Activated T-helper 1 cell treated with anti-CD3 and anti-CD28 coated beads, Interleukin-12 subunit alpha, Interleukin-12 subunit beta, Interleukin-2, Interleukin-4 antibody, amounts not matched to agents 30 ng/mL and 10 ng/mL and 1 ng/mL, durations not matched to agents 14 hours and 24 hours and 36 hours (primary cell): ENCODE measurements at regions not wholly inside any gene's neighbourhood (a gene's known extent, or its start where the extent isn't known, plus 50 kb on each side); places are given as distances from the start of the nearest gene placed in this dataset.

ENCODE experiments used
- DNase-seq: peaks from one replicate; pipeline ENCODE4 v3.0.0; 2021; ENCODE audit warnings: low spot score
- H3K27ac Mint-ChIP-seq: one replicate; pipeline ENCODE4 v1.8.0; 2021; ENCODE audit warnings: mild to moderate bottlenecking, mixed read lengths
- H3K27me3 Mint-ChIP-seq: one replicate; pipeline ENCODE4 v1.8.0; 2022; ENCODE audit warnings: mild to moderate bottlenecking, moderate library complexity, mixed read lengths; ENCODE audit not compliant: insufficient read depth
- H3K36me3 Mint-ChIP-seq: one replicate; pipeline ENCODE4 v1.8.0; 2021; ENCODE audit warnings: low read depth, mixed read lengths
- H3K4me1 Mint-ChIP-seq: one replicate; pipeline ENCODE4 v1.8.0; 2021; ENCODE audit warnings: low read depth, mixed read lengths
- H3K4me3 Mint-ChIP-seq: one replicate; pipeline ENCODE4 v1.8.0; 2021; ENCODE audit warnings: mild to moderate bottlenecking, moderate library complexity, mixed read lengths
- H3K9me3 Mint-ChIP-seq: one replicate; pipeline ENCODE4 v1.8.0; 2021; ENCODE audit warnings: mixed read lengths
- intact Hi-C: fragments of 100-400 bp; cut with micrococcal nuclease; formaldehyde crosslinking; loops from one replicate; pipeline ENCODE4 v1.15.1; 2024

DNA sequence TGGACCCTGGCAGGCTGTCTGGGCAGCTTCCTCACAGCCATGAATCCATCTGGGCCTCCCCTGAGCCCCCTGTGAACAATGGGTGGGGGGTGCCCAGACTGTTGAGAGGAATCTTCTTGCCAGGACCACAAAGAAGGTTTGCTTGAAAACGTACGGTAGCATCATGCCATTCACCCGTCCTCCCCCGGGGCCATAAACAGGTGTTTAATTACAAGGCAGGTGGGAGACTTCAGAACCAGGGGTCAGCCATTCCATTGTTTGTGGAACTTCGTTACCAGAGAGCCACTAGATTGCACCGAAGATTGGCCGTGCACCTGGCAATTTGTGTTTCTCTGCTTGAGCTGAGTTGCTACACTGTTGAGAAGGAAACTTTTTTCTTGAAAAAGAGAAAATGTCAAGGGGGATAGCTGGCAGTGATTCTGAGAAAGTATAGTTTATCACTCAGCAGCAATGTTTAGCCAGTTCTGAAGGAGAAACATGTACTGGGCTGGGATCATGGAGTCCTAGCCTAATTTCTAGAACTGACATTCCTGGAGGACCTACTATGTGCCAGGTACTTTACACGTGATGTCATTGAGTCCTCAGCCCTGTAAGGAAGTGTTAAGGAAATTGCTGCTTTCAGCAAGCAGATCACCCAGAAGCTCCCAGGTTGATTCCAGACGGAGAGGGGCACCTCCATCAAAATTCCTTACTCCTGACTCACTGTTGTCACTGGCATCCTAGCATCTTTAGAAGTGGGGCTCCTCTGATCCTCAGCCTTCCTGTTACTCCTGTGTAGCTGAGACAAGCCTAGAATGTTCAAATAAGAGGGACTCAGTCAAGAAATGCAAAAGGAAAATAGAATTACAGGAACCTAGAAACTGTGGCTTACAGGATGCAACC, 103.8 kb upstream of the UBE2E1 start:
- Mint-ChIP-seq H3K4me1 (peaks cover 9% of the 10 kb centered on the region), H3K27ac (no peak overlapping the region), H3K36me3 (no peaks in the 10 kb centered on the region), H3K4me3 (no peak overlapping the region), H3K27me3 (no peaks in the 10 kb centered on the region), H3K9me3 (no peaks in the 10 kb centered on the region)
- intact Hi-C loops, result no loop called here
- DNase-seq, result no peak

DNA sequence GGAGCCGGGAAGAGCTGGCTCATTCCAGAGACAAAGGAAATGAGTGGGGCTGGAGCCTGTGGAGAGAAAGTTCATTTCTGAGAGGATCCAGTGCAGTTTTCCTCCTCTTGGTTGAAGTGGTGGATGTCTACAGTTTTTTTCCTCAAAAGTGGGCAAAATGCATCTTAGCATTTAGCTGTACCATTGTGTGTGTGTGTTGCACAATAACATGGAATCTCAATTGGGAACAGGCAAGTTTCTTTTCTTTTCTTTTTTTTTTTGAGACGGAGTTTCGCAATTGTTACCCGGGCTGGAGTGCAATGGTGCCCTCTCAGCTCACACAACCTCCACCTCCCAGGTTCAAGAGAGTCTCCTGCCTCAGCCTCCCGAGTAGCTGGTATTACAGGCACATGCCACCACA, 101.5 kb upstream of the UBE2E1 start:
- Mint-ChIP-seq H3K4me1 (peaks cover 9% of the 10 kb centered on the region), H3K4me3 (no peak overlapping the region), H3K9me3 (no peaks in the 10 kb centered on the region), H3K27ac (no peak overlapping the region), H3K27me3 (no peaks in the 10 kb centered on the region), H3K36me3 (no peaks in the 10 kb centered on the region)
- intact Hi-C loops, result no loop called here
- DNase-seq, result no peak

DNA sequence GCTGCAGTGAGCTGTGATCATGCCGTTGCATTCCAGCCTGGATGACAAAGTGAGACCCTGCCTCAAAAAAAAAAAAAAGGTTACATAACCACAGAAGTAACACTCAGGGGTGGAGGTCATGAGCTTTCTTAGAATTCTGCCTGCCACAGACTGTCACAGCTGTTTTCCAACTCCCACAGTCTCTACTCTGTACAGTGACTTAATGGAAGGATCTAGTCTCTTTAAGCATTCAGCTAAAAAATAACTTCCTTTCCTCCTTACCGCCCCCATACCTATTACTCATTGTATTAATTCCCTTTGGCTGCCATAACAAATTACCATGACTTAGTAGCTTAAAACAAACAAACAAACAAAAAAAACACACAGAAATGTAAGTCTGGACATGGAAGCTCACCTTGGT, 99.6 kb upstream of the UBE2E1 start:
- DNase-seq, result no peak
- no peaks in the 10 kb centered on the region for H3K9me3 Mint-ChIP-seq
- intact Hi-C loops, result loop anchor here (1.0 kb wide), 1 partner anchor 34 kb away; no protein-coding TSS in a partner anchor
- no peak overlapping the region for H3K4me3 Mint-ChIP-seq
- peaks cover 8% of the 10 kb centered on the region for H3K27me3 Mint-ChIP-seq
- no peaks in the 10 kb centered on the region for H3K36me3 Mint-ChIP-seq
- no peak overlapping the region for H3K27ac Mint-ChIP-seq
- H3K4me1 Mint-ChIP-seq, result peaks cover 9% of the 10 kb centered on the region

DNA sequence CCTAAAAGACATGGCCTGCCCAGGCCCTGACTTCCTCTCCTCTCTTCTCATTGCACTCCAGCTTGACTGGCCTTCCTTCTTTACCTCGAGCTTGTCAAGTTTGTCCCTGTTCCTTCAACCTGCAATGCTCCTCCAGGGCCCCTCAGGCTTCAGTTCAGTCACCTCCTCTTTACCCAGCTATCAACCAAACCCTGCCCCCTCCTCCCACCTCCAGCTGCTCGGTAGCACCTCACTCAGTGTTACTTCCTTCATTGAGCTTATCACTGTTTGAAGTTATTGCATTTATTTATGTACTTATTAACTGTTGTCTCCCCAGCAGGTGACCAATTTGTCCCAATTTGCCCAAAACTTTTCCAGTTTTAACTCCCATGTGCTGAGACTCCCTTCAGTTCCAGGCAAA, 95.8 kb upstream of the UBE2E1 start:
- Mint-ChIP-seq H3K36me3 (no peaks in the 10 kb centered on the region), H3K4me3 (no peak overlapping the region), H3K9me3 (no peaks in the 10 kb centered on the region), H3K4me1 (peaks cover 9% of the 10 kb centered on the region), H3K27me3 (peaks cover 14% of the 10 kb centered on the region), H3K27ac (no peak overlapping the region)
- intact Hi-C loops, result no loop called here
- no peak for DNase-seq

DNA sequence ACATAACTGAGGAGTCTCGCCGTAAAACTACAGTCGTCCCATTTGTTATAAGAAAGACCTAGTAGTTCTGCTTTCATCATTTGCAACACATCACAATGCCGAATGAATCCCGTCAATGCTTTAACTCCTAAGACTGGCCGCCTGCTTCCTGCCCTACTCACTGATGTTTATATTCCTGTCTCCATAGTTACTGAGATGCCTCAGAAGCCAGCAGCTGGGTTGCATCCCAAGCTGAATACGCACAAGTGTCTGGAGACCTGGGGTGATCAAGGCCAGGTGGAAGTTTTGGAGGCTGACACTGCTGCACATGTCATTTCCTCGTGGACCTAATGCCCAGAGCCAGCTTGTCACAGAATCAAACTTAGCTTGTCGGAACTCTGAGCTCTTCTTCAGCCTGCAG, 95.2 kb upstream of the UBE2E1 start:
- Mint-ChIP-seq H3K4me3 (no peak overlapping the region), H3K27ac (no peak overlapping the region), H3K36me3 (no peaks in the 10 kb centered on the region), H3K27me3 (peaks cover 14% of the 10 kb centered on the region), H3K4me1 (peaks cover 9% of the 10 kb centered on the region), H3K9me3 (no peaks in the 10 kb centered on the region)
- no peak for DNase-seq
- intact Hi-C loops, result no loop called here

DNA sequence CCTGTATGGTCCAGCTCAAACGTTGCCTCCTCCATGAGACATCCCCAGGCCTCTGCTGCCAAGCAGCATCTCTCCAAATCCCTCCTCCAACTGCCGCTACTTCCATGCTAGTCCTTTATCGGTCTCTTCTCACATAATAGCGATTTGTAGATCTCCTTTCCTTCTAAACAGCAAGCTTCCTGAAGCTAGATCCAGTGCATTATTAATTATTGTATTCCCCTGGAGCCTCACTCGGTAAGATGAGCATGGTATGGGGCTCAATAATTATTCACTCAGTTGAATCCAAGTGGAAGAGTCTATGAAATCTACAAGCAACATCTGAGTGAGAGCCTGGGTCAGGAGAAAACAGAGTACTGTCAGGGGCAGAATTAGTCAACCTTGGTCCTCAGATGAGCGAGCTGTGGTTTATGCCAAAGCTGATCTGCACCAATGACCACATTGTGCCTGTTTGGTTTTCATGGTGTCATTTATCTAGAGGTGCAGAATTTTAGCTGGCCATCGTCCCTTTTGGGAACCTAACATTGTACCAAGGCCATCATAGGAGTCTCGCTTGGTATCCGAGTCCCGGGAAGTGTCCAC, 93.8 kb upstream of the UBE2E1 start:
- intact Hi-C loops, result no loop called here
- H3K27me3 Mint-ChIP-seq, result peaks cover 14% of the 10 kb centered on the region
- no peak for DNase-seq
- H3K4me3 Mint-ChIP-seq, result no peak overlapping the region
- no peaks in the 10 kb centered on the region for H3K36me3 Mint-ChIP-seq
- no peak overlapping the region for H3K27ac Mint-ChIP-seq
- H3K9me3 Mint-ChIP-seq, result no peaks in the 10 kb centered on the region
- H3K4me1 Mint-ChIP-seq, result no peaks in the 10 kb centered on the region

DNA sequence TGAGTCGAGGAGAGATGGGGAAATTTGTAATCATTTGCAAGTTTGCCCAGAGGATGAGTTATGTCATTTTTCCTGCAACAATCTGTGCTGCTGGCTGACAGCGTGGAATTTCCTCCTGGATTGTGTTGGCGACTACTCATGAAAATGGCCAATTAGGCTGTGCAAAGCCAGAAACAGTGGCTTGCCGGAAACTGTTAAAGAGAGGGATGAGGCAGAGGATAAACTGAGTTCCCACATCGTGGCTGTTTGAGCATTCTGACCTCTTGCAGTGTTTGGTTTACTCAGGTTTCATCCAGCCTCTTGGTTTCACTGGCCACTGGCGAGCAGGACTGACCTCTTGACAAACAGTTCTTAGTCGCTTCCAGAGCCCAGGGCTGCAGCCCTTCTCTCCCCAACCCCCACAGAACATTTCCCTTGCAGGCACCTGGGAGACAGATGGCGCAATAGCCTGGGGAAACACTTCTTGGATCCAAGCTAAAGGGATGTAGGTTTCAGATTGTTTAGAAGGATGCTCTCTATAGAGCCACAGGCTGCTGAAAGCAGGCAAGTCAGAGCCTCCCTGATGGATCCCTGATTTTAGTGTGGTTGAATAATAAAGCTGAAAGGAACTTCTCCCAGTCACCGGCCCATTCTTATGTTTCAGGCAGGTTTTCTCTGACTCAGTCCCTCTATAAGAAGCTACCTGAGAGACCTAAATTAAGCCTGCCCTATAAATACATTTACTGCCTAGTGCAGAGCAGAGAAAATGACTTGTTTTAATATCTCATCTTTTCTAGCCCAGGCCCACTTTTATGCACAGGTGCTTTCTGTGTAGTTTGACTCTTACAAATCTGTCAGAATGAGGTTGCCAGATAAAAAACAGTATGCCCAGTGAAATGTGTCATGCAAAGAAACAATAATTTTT, 92.8 kb upstream of the UBE2E1 start:
- DNase-seq, result no peak
- Mint-ChIP-seq H3K36me3 (no peaks in the 10 kb centered on the region), H3K4me1 (no peaks in the 10 kb centered on the region), H3K4me3 (no peak overlapping the region), H3K27me3 (peaks cover 14% of the 10 kb centered on the region), H3K9me3 (no peaks in the 10 kb centered on the region), H3K27ac (no peak overlapping the region)
- intact Hi-C loops, result no loop called here

DNA sequence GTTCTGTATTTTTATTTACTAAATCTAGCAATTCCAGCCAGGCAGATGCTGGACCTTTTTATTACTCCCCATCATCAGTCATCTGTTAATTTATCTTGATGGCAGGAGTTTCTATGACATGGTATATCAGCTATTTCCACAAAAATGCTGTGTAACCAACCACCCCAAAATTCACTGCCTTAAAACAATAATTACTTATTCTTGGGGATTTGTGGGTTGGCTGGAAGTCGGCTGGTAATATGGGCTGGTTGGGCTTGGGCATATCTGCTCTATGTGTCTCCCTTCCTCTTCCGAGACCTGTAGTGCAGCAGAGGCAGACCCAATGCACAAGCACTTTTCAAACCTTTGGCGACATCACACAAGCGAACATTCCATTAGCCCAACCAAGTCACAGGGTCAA, 92.1 kb upstream of the UBE2E1 start:
- intact Hi-C loops, result no loop called here
- Mint-ChIP-seq H3K27ac (no peak overlapping the region), H3K9me3 (no peaks in the 10 kb centered on the region), H3K36me3 (no peaks in the 10 kb centered on the region), H3K4me1 (no peaks in the 10 kb centered on the region), H3K4me3 (no peak overlapping the region), H3K27me3 (peaks cover 14% of the 10 kb centered on the region)
- DNase-seq, result no peak

DNA sequence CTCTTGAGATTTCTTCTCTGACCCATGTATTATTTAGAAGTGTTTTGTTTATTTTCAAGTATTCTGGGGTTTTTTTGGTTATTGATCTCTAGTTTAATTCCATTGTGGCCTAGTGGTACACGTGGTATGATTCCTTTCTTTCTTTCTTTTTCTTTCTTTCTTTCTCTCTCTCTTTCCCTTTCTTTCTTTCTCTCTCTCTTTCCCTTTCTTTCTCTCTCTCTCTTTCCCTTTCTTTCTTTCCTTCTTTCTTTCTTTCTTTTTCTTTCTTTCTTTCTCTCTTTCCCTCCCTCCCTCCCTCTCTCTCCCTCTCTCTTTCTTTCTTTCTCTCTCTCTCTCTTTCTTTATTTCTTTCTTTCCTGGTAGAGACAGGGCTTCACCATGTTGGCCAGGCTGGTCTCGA, 85.7 kb upstream of the UBE2E1 start:
- Mint-ChIP-seq H3K36me3 (no peaks in the 10 kb centered on the region), H3K4me1 (no peaks in the 10 kb centered on the region), H3K4me3 (no peak overlapping the region), H3K27ac (no peak overlapping the region), H3K9me3 (no peaks in the 10 kb centered on the region), H3K27me3 (no peaks in the 10 kb centered on the region)
- DNase-seq, result no peak
- intact Hi-C loops, result no loop called here

DNA sequence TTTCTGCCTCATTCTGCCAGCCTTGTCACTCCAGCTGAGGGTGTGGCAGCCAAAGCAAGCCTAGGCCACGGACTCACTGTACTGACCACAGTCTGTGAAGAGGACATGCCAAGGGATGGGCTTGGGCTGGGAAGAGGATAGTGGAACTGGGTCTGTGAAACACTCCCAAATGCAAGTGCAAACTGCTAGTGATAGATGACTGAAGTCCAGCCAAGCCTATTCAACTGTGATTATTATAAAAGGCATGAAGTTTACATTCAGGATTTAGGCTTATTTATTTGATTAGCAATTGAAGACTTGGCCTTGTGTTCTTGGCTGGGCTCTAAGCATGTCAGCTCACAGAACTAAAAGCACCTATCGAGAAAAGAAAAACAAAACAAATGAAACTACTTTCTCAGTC, 84.9 kb upstream of the UBE2E1 start:
- Mint-ChIP-seq H3K27me3 (no peaks in the 10 kb centered on the region), H3K4me3 (no peak overlapping the region), H3K4me1 (no peaks in the 10 kb centered on the region), H3K27ac (no peak overlapping the region), H3K9me3 (no peaks in the 10 kb centered on the region), H3K36me3 (no peaks in the 10 kb centered on the region)
- no peak for DNase-seq
- intact Hi-C loops, result no loop called here

DNA sequence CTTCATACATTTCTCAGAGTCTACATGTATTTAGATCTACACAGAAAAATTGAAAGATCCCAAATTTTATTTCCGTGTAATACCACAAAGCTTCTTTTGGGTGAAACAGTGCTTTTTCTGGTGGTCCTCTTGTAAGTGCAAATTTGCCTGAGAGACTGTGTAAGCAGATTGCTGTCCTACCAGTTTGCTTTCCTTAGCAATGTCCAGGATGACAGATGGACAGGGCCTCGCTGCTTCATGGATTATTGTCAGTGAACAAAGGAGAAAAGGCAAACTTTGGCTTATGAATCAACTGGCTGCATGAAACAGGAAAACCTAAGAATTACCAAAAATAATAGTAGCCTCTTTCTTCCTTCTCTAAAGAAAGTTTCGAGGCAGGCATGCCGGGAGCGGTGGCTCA, 82.6 kb upstream of the UBE2E1 start:
- no peaks in the 10 kb centered on the region for H3K36me3 Mint-ChIP-seq
- no peak for DNase-seq
- no peak overlapping the region for H3K4me3 Mint-ChIP-seq
- no peaks in the 10 kb centered on the region for H3K27me3 Mint-ChIP-seq
- intact Hi-C loops, result no loop called here
- no peak overlapping the region for H3K27ac Mint-ChIP-seq
- peaks cover 8% of the 10 kb centered on the region for H3K4me1 Mint-ChIP-seq
- no peaks in the 10 kb centered on the region for H3K9me3 Mint-ChIP-seq

DNA sequence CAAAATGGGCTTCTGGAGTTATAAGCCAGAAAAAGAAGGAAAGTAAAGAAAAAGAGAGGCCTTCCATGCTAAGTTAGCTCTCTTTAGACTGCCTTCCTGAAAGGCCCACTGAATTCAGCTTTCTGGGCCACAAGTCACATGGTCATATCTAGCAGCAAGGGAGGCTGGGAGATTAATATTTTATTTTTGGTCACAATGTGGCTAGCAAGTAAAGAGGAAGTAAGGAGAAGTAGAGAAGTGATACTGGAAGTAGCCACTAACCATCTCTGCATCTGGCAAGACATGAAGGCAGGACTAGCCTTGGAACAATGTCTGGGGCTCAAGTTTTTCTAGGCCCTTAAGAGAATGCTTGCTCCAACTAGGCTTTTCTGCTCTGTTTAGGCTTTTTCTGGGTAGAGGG, 81.8 kb upstream of the UBE2E1 start:
- Mint-ChIP-seq H3K36me3 (no peaks in the 10 kb centered on the region), H3K27me3 (no peaks in the 10 kb centered on the region), H3K4me1 (peaks cover 8% of the 10 kb centered on the region), H3K27ac (no peak overlapping the region), H3K4me3 (no peak overlapping the region), H3K9me3 (no peaks in the 10 kb centered on the region)
- intact Hi-C loops, result no loop called here
- no peak for DNase-seq
